ENCODE measurements at regions not wholly inside any gene's neighbourhood (a gene's known extent, or its start where the extent isn't known, plus 50 kb on each side); places are given as distances from the start of the nearest gene placed in this dataset.

DNA sequence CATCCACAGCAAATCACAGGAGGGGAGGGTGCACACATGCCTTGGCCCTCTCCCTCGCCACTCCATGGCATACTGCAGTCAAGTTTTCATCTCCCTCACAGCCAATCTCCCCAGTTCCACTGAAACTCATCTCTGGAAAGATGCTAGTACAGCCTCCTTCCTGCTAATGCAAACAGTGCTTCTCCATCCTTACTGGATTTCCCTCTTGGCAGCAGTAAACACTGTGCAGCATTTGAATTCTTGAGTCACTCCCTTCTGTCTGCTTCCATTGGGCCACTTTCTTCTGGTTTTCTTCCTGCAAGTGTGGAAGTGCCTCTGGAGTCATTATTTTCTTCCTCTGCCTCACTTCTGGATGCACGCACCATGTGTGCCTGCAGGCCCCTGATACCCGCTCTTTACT, 460.3 kb downstream of the QKI start:
- no peak for DNase-seq (ENCODE audit: extremely low spot score)
- Histone ChIP-seq H3K4me1 (no peaks in the 10 kb centered on the region), H3K27ac (replicated peaks in 1 of 4) (no peak overlapping the region), H3K9me3 (no peaks in the 10 kb centered on the region), H3K27me3 (no peaks in the 10 kb centered on the region), H3K4me3 (no peak overlapping the region), H3K36me3 (no peaks in the 10 kb centered on the region)
- intact Hi-C loops (cut with DNase I): no loop called here
- no peak for TF ChIP-seq EP300 (IDR thresholded peaks at IDR 0.05)
- no peak for TF ChIP-seq POLR2AphosphoS5 (IDR thresholded peaks at IDR 0.05)
- no peak for TF ChIP-seq CTCF (IDR thresholded peaks at IDR 0.05)
- no peak for TF ChIP-seq POLR2A (IDR thresholded peaks at IDR 0.05; ENCODE audit: low read depth)
- 89% methylated on average over 3 of the region's 3 CpGs for WGBS

- no peak for TF ChIP-seq EP300 (IDR thresholded peaks at IDR 0.05)
- TF ChIP-seq CTCF (IDR thresholded peaks at IDR 0.05): no peak
- TF ChIP-seq POLR2A (IDR thresholded peaks at IDR 0.05; ENCODE audit: low read depth): no peak
- TF ChIP-seq POLR2AphosphoS5 (IDR thresholded peaks at IDR 0.05): no peak
- H3K36me3 ChIP-seq: no peaks in the 10 kb centered on the region
- DNase-seq (ENCODE audit: extremely low spot score): no peak
- H3K27ac ChIP-seq (replicated peaks in 1 of 4): no peak overlapping the region
- intact Hi-C loops (cut with DNase I): no loop called here
- H3K9me3 ChIP-seq: no peaks in the 10 kb centered on the region
- no peaks in the 10 kb centered on the region for H3K4me1 ChIP-seq
- H3K4me3 ChIP-seq: no peak overlapping the region
- no peaks in the 10 kb centered on the region for H3K27me3 ChIP-seq
- 64% methylated on average over 6 of the region's 6 CpGs for WGBS
These were observed 457.8 kb downstream of the QKI start for GRCh38 chr6:163872335-163872734.

DNA sequence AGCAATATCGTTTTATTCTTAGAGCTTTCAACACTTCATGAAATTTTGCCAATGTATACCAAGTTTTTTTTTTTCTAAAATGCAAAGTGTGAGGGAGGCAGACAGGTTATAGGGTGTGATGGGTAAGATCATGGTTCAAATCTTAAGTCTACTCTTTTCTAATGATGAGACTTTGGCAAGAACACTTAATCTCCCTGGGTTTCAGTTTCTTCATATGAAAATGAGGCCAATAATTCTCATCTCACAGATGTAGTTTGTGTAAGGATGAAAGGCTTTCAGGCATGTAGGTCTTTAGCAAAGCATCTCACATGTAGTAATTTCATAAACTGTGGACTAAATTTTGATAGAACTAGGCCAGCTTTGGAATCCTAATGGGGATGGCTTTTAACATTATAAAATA, 457.1 kb downstream of the QKI start:
- WGBS: 76% methylated on average over 1 of the region's 1 CpG
- H3K4me3 ChIP-seq: no peak overlapping the region
- DNase-seq (ENCODE audit: extremely low spot score): no peak

GRCh38 chr6:163867518-163868292, 453.2 kb downstream of the QKI start:
- Histone ChIP-seq H3K36me3 (no peaks in the 10 kb centered on the region), H3K27me3 (no peaks in the 10 kb centered on the region), H3K4me1 (no peaks in the 10 kb centered on the region), H3K27ac (replicated peaks in 1 of 4) (no peak overlapping the region), H3K4me3 (no peak overlapping the region), H3K9me3 (no peaks in the 10 kb centered on the region)
- TF ChIP-seq POLR2A (IDR thresholded peaks at IDR 0.05; ENCODE audit: low read depth) (no peak), POLR2AphosphoS5 (IDR thresholded peaks at IDR 0.05) (no peak), CTCF (IDR thresholded peaks at IDR 0.05) (no peak), EP300 (IDR thresholded peaks at IDR 0.05) (no peak)
- intact Hi-C loops (cut with DNase I): no loop called here
- WGBS: 79% methylated on average over 31 of the region's 31 CpGs
- peak; percentile 74 for DNase-seq (ENCODE audit: extremely low spot score)

More for the DNA sequence above, 457.1 kb downstream of the QKI start:
- no peak for TF ChIP-seq POLR2A (IDR thresholded peaks at IDR 0.05; ENCODE audit: low read depth)
- no peak for TF ChIP-seq CTCF (IDR thresholded peaks at IDR 0.05)
- no peak for TF ChIP-seq POLR2AphosphoS5 (IDR thresholded peaks at IDR 0.05)
- no peak for TF ChIP-seq EP300 (IDR thresholded peaks at IDR 0.05)
- no peaks in the 10 kb centered on the region for H3K9me3 ChIP-seq
- H3K36me3 ChIP-seq: no peaks in the 10 kb centered on the region
- no peaks in the 10 kb centered on the region for H3K27me3 ChIP-seq
- intact Hi-C loops (cut with DNase I): no loop called here
- no peak overlapping the region for H3K27ac ChIP-seq (replicated peaks in 1 of 4)
- no peaks in the 10 kb centered on the region for H3K4me1 ChIP-seq

GRCh38 chr6:163866192-163866591, 451.7 kb downstream of the QKI start:
- no peak overlapping the region for H3K4me3 ChIP-seq
- H3K36me3 ChIP-seq: no peaks in the 10 kb centered on the region
- DNase-seq (ENCODE audit: extremely low spot score): peak; percentile 42
- H3K27me3 ChIP-seq: no peaks in the 10 kb centered on the region
- H3K4me1 ChIP-seq: no peaks in the 10 kb centered on the region
- H3K27ac ChIP-seq (replicated peaks in 1 of 4): no peak overlapping the region
- TF ChIP-seq CTCF (IDR thresholded peaks at IDR 0.05) (no peak), EP300 (IDR thresholded peaks at IDR 0.05) (no peak), POLR2A (IDR thresholded peaks at IDR 0.05; ENCODE audit: low read depth) (no peak), POLR2AphosphoS5 (IDR thresholded peaks at IDR 0.05) (no peak)
- intact Hi-C loops (cut with DNase I): no loop called here
- no peaks in the 10 kb centered on the region for H3K9me3 ChIP-seq
- WGBS: 81% methylated on average over 9 of the region's 9 CpGs

Data from esophagus muscularis mucosa (tissue), 4 donors.